H9 (cell line): ENCODE measurements at regions not wholly inside any gene's neighbourhood (a gene's known extent, or its start where the extent isn't known, plus 50 kb on each side); places are given as distances from the start of the nearest gene placed in this dataset.

Experiments used
- DNase-seq: peaks from one replicate; pipeline ENCODE4 v3.0.0-alpha.2; 2017
- H2AFZ ChIP-seq: one replicate; pipeline ENCODE4 v1.6.1; 2013; ENCODE audit warnings: mild to moderate bottlenecking, low read length, control low read depth, moderate library complexity
- H2AK5ac ChIP-seq: 2 replicates; pipeline ENCODE4 v1.6.1; 2013; ENCODE audit warnings: low read length, control low read depth, mixed read lengths; ENCODE audit not compliant: insufficient read length
- H2BK120ac ChIP-seq: one replicate; pipeline ENCODE4 v1.6.1; 2013; ENCODE audit warnings: low read depth, mild to moderate bottlenecking, low read length, control low read depth, inconsistent platforms; ENCODE audit not compliant: poor library complexity, severe bottlenecking
- H2BK12ac ChIP-seq: 2 replicates; pipeline ENCODE4 v1.6.1; 2013; ENCODE audit warnings: low read length, control low read depth, mixed read lengths, low read depth; ENCODE audit not compliant: insufficient read length
- H2BK15ac ChIP-seq: 2 replicates; pipeline ENCODE4 v1.6.1; 2013; ENCODE audit warnings: low read depth, low read length, control low read depth
- H2BK20ac ChIP-seq: one replicate; pipeline ENCODE4 v1.6.1; 2013; ENCODE audit warnings: low read depth, mild to moderate bottlenecking, low read length, control low read depth, inconsistent platforms; ENCODE audit not compliant: poor library complexity, severe bottlenecking
- H2BK5ac ChIP-seq: 2 replicates; pipeline ENCODE4 v1.6.1; 2013; ENCODE audit warnings: low read length, control low read depth, mixed read lengths; ENCODE audit not compliant: insufficient read length
- H3K14ac ChIP-seq: 2 replicates; pipeline ENCODE4 v1.6.1; 2013; ENCODE audit warnings: low read length, control low read depth; ENCODE audit not compliant: insufficient read depth
- H3K18ac ChIP-seq: 2 replicates; pipeline ENCODE4 v1.6.1; 2013; ENCODE audit warnings: low read depth, mild to moderate bottlenecking, mixed read lengths, low read length, control low read depth; ENCODE audit not compliant: insufficient read length
- H3K23ac ChIP-seq: 2 replicates; pipeline ENCODE4 v1.6.1; 2013; ENCODE audit warnings: low read length, control low read depth, mixed read lengths, low read depth; ENCODE audit not compliant: insufficient read length
- H3K23me2 ChIP-seq: 2 replicates; pipeline ENCODE4 v1.6.1; 2013; ENCODE audit warnings: low read depth, mild to moderate bottlenecking, mixed read lengths, low read length, control low read depth; ENCODE audit not compliant: insufficient read length, poor library complexity, severe bottlenecking
- H3K27ac ChIP-seq: 2 replicates; pipeline ENCODE4 v1.5.1; 2013; ENCODE audit warnings: low read length, control low read depth, mixed read lengths, low read depth; ENCODE audit not compliant: insufficient read length
- H3K27me3 ChIP-seq: 2 replicates; pipeline ENCODE4 v1.6.1; 2013; ENCODE audit warnings: low read length, control low read depth, inconsistent platforms; ENCODE audit not compliant: insufficient read depth
- H3K4ac ChIP-seq: 2 replicates; pipeline ENCODE4 v1.6.1; 2013; ENCODE audit warnings: low read depth, mild to moderate bottlenecking, control low read depth, inconsistent platforms, low read length, moderate library complexity
- H3K4me1 ChIP-seq: 2 replicates; pipeline ENCODE4 v1.6.1; 2013; ENCODE audit warnings: low read length, control low read depth, inconsistent platforms; ENCODE audit not compliant: insufficient read depth
- H3K4me2 ChIP-seq: 2 replicates; pipeline ENCODE4 v1.6.1; 2013; ENCODE audit warnings: low read length, control low read depth, mixed read lengths; ENCODE audit not compliant: insufficient read length, insufficient read depth
- H3K56ac ChIP-seq: 2 replicates; pipeline ENCODE4 v1.6.1; 2013; ENCODE audit warnings: low read depth, mild to moderate bottlenecking, mixed read lengths, low read length, control low read depth; ENCODE audit not compliant: insufficient read length
- H3K79me1 ChIP-seq: 2 replicates; pipeline ENCODE4 v1.6.1; 2013; ENCODE audit warnings: low read depth, mild to moderate bottlenecking, moderate library complexity, low read length, control low read depth, inconsistent platforms; ENCODE audit not compliant: insufficient read depth, poor library complexity, severe bottlenecking
- H3K79me2 ChIP-seq: 2 replicates; pipeline ENCODE4 v1.6.1; 2013; ENCODE audit warnings: low read length, control low read depth, inconsistent platforms; ENCODE audit not compliant: insufficient read depth
- H3K9ac ChIP-seq: 2 replicates; pipeline ENCODE4 v1.6.1; 2013; ENCODE audit warnings: low read length, control low read depth, mixed read lengths; ENCODE audit not compliant: insufficient read length; ENCODE audit errors: extremely low read depth
- H3K9me3 ChIP-seq: one replicate; pipeline ENCODE4 v1.6.1; 2013; ENCODE audit warnings: low read depth, low read length, inconsistent platforms; ENCODE audit not compliant: control insufficient read depth
- H3T11ph ChIP-seq: one replicate; pipeline ENCODE4 v1.6.1; 2013; ENCODE audit warnings: mild to moderate bottlenecking, low read length, control low read depth, inconsistent platforms
- H4K20me1 ChIP-seq: one replicate; pipeline ENCODE4 v1.6.1; 2013; ENCODE audit not compliant: control insufficient read depth, insufficient read length, insufficient read depth
- H4K5ac ChIP-seq: 2 replicates; pipeline ENCODE4 v1.6.1; 2013; ENCODE audit warnings: low read depth, mild to moderate bottlenecking, mixed read lengths, low read length, control low read depth; ENCODE audit not compliant: insufficient read length
- H4K8ac ChIP-seq: replicated peaks from 2 replicates; pipeline ENCODE4 v1.6.1; 2013; ENCODE audit warnings: low read length, control low read depth, mixed read lengths, low read depth; ENCODE audit not compliant: insufficient read length
- H4K91ac ChIP-seq: 2 replicates; pipeline ENCODE4 v1.6.1; 2013; ENCODE audit warnings: low read depth, mild to moderate bottlenecking, moderate library complexity, mixed read lengths, low read length, control low read depth; ENCODE audit not compliant: insufficient read length
- H3K27ac Mint-ChIP-seq, 3 experiments: 2 replicates in 2 of 3; 3 replicates in 1 of 3; pipeline ENCODE4 v1.8.0; 2020 to 2021; ENCODE audit warnings: mixed read lengths in 3 of 3, mild to moderate bottlenecking in 1 of 3, moderate library complexity in 1 of 3
- H3K27me3 Mint-ChIP-seq: 2 replicates; pipeline ENCODE4 v1.8.0; 2021; ENCODE audit warnings: low read depth, mild to moderate bottlenecking, moderate library complexity, mixed read lengths
- H3K36me3 Mint-ChIP-seq, 3 experiments: 2 replicates in 2 of 3; 3 replicates in 1 of 3; pipeline ENCODE4 v1.8.0; 2020 to 2021; ENCODE audit warnings: low read depth in 3 of 3, mixed read lengths in 3 of 3; ENCODE audit not compliant: insufficient read depth in 1 of 3
- H3K4me1 Mint-ChIP-seq, 2 experiments: 2 replicates each; pipeline ENCODE4 v1.8.0; 2020; ENCODE audit warnings: mixed read lengths in 2 of 2
- H3K4me3 Mint-ChIP-seq, 2 experiments: 2 replicates in 1 of 2; 3 replicates in 1 of 2; pipeline ENCODE4 v1.8.0; 2020 to 2021; ENCODE audit warnings: mild to moderate bottlenecking in 2 of 2, mixed read lengths in 2 of 2, moderate library complexity in 1 of 2
- H3K9me3 Mint-ChIP-seq, 2 experiments: 2 replicates in 1 of 2; 3 replicates in 1 of 2; pipeline ENCODE4 v1.8.0; 2020; ENCODE audit warnings: mild to moderate bottlenecking in 2 of 2, mixed read lengths in 2 of 2, moderate library complexity in 1 of 2
- WGBS: extraction: QIAGEN DNeasy Blood & Tissue Kit; methylation state at CpG from one replicate; pipeline ENCODE4 v1.1.7; 2013; ENCODE audit warnings: missing lambda C conversion rate, low lambda C conversion rate, mixed read lengths; ENCODE audit not compliant: insufficient read length; ENCODE audit errors: extremely low coverage; 5-methylcytosine and 5-hydroxymethylcytosine counted together
- TF ChIP-seq, protein P1 (sequence below): fragments of 200-600 bp; sonication (generic); conservative IDR thresholded peaks from 3 replicates; pipeline ENCODE4 v1.8.0; 2021; ENCODE audit warnings: antibody characterized with exemption, mild to moderate bottlenecking

- Histone ChIP-seq H2BK5ac (no peak overlapping the region), H3K14ac (no peak overlapping the region), H3K9me3 (no peaks in the 10 kb centered on the region), H3K4me1 (no peaks in the 10 kb centered on the region), H2AK5ac (no peak overlapping the region), H2AFZ (no peak overlapping the region), H3K27ac (no peak overlapping the region), H3K23ac (no peak overlapping the region), H2BK12ac (no peak overlapping the region), H3K18ac (no peak overlapping the region), H3K23me2 (no peaks in the 10 kb centered on the region), H4K91ac (no peak overlapping the region), H4K5ac (no peak overlapping the region), H3K4me2 (no peak overlapping the region), H3K27me3 (no peaks in the 10 kb centered on the region), H3K4ac (no peak overlapping the region), H3K79me2 (no peaks in the 10 kb centered on the region), H4K20me1 (no peaks in the 10 kb centered on the region), H4K8ac (no peak overlapping the region), H3K9ac (no peak overlapping the region), H3K56ac (no peak overlapping the region), H2BK120ac (no peak overlapping the region), H3K79me1 (no peaks in the 10 kb centered on the region), H2BK15ac (no peak overlapping the region), H3T11ph (no peak overlapping the region), H2BK20ac (no peak overlapping the region)
- TF ChIP-seq, protein P1, sequence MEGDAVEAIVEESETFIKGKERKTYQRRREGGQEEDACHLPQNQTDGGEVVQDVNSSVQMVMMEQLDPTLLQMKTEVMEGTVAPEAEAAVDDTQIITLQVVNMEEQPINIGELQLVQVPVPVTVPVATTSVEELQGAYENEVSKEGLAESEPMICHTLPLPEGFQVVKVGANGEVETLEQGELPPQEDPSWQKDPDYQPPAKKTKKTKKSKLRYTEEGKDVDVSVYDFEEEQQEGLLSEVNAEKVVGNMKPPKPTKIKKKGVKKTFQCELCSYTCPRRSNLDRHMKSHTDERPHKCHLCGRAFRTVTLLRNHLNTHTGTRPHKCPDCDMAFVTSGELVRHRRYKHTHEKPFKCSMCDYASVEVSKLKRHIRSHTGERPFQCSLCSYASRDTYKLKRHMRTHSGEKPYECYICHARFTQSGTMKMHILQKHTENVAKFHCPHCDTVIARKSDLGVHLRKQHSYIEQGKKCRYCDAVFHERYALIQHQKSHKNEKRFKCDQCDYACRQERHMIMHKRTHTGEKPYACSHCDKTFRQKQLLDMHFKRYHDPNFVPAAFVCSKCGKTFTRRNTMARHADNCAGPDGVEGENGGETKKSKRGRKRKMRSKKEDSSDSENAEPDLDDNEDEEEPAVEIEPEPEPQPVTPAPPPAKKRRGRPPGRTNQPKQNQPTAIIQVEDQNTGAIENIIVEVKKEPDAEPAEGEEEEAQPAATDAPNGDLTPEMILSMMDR: peak; percentile 48
- Mint-ChIP-seq H3K4me1 (no peaks in the 10 kb centered on the region), H3K27ac (no peak overlapping the region), H3K36me3 (no peaks in the 10 kb centered on the region), H3K4me3 (no peak overlapping the region), H3K27me3 (peaks cover 1% of the 10 kb centered on the region; the same call in 1 of the 2 replicates), H3K9me3 (no peaks in the 10 kb centered on the region; a peak in 1 of 5 replicates)
- peak; percentile 54 for DNase-seq
- WGBS: no CpG with 5 or more reads among the region's 1 CpG
These were observed 353.3 kb downstream of the GRIN2B start for GRCh38 chr12:13628067-13628466.
